GM12878 (cell line): ENCODE measurements at regions not wholly inside any gene's neighbourhood (a gene's known extent, or its start where the extent isn't known, plus 50 kb on each side); places are given as distances from the start of the nearest gene placed in this dataset.

Experiments used
- BRCA1 ChIP-seq: IDR thresholded peaks from 2 replicates; pipeline ENCODE4 v1.6.1; 2011; ENCODE audit warnings: low read depth, low read length, improper control_type of control experiment
- CHD2 ChIP-seq: IDR thresholded peaks from 2 replicates; pipeline ENCODE4 v1.6.1; 2011; ENCODE audit warnings: low read depth, low read length, improper control_type of control experiment, borderline replicate concordance
- KDM1A ChIP-seq: fragments of 200-600 bp; sonication (generic); IDR thresholded peaks from 2 replicates; pipeline ENCODE4 v1.6.1; 2016; ENCODE audit warnings: borderline replicate concordance
- RAD21 ChIP-seq: IDR thresholded peaks from 2 replicates; pipeline ENCODE4 v1.6.1; 2011; ENCODE audit warnings: mild to moderate bottlenecking, low read depth, low read length, moderate library complexity; ENCODE audit not compliant: insufficient read depth
- TF ChIP-seq, protein P1 (sequence below), 3 experiments: IDR thresholded peaks in 2 of 3; conservative IDR thresholded peaks in 1 of 3; 2 replicates each; pipeline ENCODE4 v1.5.1; 2011; ENCODE audit warnings: low read depth in 3 of 3, low read length in 3 of 3, mild to moderate bottlenecking in 3 of 3, control low read depth in 2 of 3, moderate library complexity in 2 of 3, inconsistent platforms in 1 of 3, mixed read lengths in 1 of 3; ENCODE audit not compliant: control insufficient read depth in 2 of 3, insufficient read depth in 1 of 3; ENCODE audit errors: extremely low read depth in 1 of 3
- TF ChIP-seq, protein P2 (sequence below): fragments of 450-650 bp; IDR thresholded peaks from 2 replicates; pipeline ENCODE4 v1.6.1; 2016; ENCODE audit warnings: mild to moderate bottlenecking, moderate library complexity, borderline replicate concordance
- TF ChIP-seq, protein P3 (sequence below): fragments of 450-650 bp; IDR thresholded peaks from 2 replicates; pipeline ENCODE4 v1.6.1; 2017; ENCODE audit warnings: low read depth, mild to moderate bottlenecking, moderate library complexity
- TF ChIP-seq, protein P4 (sequence below): fragments of 450-650 bp; formaldehyde crosslinking; IDR thresholded peaks from 2 replicates; pipeline ENCODE4 v1.4.0; 2022; ENCODE audit warnings: mild to moderate bottlenecking, moderate library complexity

DNA sequence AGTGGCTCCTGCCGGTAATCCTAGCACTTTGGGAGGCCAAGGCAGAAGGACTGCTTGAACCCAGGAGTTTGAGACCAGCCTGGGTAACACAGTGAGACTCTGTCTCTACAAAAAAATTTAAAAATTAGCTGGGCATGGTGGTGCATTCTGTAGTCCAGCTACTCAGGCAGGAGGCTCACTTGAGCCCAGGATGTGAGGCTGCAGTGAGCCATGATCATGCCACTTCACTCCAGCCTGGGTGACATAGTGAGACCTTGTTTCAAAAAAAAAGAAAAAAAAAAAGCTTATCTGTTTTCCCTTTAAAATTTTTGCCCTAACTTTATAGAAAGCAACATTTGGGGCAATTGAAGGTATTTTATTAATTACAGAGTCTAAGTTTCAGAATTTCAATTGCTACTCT is 486.0 kb downstream of the BCAT1 start:
- TF ChIP-seq, protein P1, sequence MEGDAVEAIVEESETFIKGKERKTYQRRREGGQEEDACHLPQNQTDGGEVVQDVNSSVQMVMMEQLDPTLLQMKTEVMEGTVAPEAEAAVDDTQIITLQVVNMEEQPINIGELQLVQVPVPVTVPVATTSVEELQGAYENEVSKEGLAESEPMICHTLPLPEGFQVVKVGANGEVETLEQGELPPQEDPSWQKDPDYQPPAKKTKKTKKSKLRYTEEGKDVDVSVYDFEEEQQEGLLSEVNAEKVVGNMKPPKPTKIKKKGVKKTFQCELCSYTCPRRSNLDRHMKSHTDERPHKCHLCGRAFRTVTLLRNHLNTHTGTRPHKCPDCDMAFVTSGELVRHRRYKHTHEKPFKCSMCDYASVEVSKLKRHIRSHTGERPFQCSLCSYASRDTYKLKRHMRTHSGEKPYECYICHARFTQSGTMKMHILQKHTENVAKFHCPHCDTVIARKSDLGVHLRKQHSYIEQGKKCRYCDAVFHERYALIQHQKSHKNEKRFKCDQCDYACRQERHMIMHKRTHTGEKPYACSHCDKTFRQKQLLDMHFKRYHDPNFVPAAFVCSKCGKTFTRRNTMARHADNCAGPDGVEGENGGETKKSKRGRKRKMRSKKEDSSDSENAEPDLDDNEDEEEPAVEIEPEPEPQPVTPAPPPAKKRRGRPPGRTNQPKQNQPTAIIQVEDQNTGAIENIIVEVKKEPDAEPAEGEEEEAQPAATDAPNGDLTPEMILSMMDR (IDR thresholded peaks at IDR 0.05 in 2 of 3, conservative IDR thresholded peaks at IDR 0.05 in 1 of 3; ENCODE audit: control insufficient read depth in 2 of 3, extremely low read depth in 1 of 3, insufficient read depth in 1 of 3, low read depth in 3 of 3, low read length in 3 of 3) = no peak
- TF ChIP-seq CHD2 (no peak), BRCA1 (no peak), RAD21 (no peak), KDM1A (no peak)
- TF ChIP-seq, protein P2, sequence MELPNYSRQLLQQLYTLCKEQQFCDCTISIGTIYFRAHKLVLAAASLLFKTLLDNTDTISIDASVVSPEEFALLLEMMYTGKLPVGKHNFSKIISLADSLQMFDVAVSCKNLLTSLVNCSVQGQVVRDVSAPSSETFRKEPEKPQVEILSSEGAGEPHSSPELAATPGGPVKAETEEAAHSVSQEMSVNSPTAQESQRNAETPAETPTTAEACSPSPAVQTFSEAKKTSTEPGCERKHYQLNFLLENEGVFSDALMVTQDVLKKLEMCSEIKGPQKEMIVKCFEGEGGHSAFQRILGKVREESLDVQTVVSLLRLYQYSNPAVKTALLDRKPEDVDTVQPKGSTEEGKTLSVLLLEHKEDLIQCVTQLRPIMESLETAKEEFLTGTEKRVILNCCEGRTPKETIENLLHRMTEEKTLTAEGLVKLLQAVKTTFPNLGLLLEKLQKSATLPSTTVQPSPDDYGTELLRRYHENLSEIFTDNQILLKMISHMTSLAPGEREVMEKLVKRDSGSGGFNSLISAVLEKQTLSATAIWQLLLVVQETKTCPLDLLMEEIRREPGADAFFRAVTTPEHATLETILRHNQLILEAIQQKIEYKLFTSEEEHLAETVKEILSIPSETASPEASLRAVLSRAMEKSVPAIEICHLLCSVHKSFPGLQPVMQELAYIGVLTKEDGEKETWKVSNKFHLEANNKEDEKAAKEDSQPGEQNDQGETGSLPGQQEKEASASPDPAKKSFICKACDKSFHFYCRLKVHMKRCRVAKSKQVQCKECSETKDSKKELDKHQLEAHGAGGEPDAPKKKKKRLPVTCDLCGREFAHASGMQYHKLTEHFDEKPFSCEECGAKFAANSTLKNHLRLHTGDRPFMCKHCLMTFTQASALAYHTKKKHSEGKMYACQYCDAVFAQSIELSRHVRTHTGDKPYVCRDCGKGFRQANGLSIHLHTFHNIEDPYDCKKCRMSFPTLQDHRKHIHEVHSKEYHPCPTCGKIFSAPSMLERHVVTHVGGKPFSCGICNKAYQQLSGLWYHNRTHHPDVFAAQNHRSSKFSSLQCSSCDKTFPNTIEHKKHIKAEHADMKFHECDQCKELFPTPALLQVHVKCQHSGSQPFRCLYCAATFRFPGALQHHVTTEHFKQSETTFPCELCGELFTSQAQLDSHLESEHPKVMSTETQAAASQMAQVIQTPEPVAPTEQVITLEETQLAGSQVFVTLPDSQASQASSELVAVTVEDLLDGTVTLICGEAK = no peak
- TF ChIP-seq, protein P3, sequence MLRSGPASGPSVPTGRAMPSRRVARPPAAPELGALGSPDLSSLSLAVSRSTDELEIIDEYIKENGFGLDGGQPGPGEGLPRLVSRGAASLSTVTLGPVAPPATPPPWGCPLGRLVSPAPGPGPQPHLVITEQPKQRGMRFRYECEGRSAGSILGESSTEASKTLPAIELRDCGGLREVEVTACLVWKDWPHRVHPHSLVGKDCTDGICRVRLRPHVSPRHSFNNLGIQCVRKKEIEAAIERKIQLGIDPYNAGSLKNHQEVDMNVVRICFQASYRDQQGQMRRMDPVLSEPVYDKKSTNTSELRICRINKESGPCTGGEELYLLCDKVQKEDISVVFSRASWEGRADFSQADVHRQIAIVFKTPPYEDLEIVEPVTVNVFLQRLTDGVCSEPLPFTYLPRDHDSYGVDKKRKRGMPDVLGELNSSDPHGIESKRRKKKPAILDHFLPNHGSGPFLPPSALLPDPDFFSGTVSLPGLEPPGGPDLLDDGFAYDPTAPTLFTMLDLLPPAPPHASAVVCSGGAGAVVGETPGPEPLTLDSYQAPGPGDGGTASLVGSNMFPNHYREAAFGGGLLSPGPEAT = no peak
- TF ChIP-seq, protein P4, sequence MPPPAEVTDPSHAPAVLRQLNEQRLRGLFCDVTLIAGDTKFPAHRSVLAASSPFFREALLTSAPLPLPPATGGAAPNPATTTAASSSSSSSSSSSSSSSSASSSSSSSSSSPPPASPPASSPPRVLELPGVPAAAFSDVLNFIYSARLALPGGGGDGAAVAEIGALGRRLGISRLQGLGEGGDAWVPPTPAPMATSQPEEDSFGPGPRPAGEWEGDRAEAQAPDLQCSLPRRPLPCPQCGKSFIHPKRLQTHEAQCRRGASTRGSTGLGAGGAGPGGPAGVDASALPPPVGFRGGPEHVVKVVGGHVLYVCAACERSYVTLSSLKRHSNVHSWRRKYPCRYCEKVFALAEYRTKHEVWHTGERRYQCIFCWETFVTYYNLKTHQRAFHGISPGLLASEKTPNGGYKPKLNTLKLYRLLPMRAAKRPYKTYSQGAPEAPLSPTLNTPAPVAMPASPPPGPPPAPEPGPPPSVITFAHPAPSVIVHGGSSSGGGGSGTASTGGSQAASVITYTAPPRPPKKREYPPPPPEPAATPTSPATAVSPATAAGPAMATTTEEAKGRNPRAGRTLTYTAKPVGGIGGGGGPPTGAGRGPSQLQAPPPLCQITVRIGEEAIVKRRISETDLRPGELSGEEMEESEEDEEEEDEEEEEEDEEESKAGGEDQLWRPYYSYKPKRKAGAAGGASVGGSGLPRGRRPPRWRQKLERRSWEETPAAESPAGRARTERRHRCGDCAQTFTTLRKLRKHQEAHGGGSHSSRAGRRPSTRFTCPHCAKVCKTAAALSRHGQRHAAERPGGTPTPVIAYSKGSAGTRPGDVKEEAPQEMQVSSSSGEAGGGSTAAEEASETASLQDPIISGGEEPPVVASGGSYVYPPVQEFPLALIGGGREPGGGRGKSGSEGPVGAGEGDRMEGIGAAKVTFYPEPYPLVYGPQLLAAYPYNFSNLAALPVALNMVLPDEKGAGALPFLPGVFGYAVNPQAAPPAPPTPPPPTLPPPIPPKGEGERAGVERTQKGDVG (CRISPR knock-in tag) = no peak
